Thoracic aorta (tissue), 2 donors: ENCODE measurements at regions not wholly inside any gene's neighbourhood (a gene's known extent, or its start where the extent isn't known, plus 50 kb on each side); places are given as distances from the start of the nearest gene placed in this dataset.

ENCODE experiments used
- ATAC-seq: fragments of 150-250 bp; one replicate; pipeline ENCODE4 v1.8.0; 2017; ENCODE audit warnings: low read depth; ENCODE audit not compliant: insufficient number of reproducible peaks, low FRiP score
- DNase-seq: peaks from one replicate; pipeline ENCODE4 v3.0.0-alpha.2; 2020; ENCODE audit warnings: low spot score
- H3K27ac ChIP-seq, 2 donors: fragments of 200-600 bp; sonication (generic); 1 replicate in 1 of 2; 2 replicates in 1 of 2; pipeline ENCODE4 v1.5.1; 2016; ENCODE audit warnings: mild to moderate bottlenecking in 2 of 2, moderate library complexity in 2 of 2
- H3K27me3 ChIP-seq: fragments of 200-600 bp; sonication (generic); replicated peaks from 2 replicates; pipeline ENCODE4 v1.6.0; 2016; ENCODE audit warnings: mild to moderate bottlenecking; ENCODE audit not compliant: insufficient read depth
- H3K36me3 ChIP-seq: fragments of 200-600 bp; sonication (generic); one replicate; pipeline ENCODE4 v1.5.1; 2016
- H3K4me1 ChIP-seq, 2 donors: fragments of 200-600 bp; sonication (generic); 1 replicate in 1 of 2; 2 replicates in 1 of 2; pipeline versions ENCODE4 v1.5.1 to v1.6.0; 2016; ENCODE audit warnings: low read depth in 2 of 2, mild to moderate bottlenecking in 1 of 2; ENCODE audit not compliant: control insufficient read depth in 1 of 2
- H3K4me3 ChIP-seq: fragments of 200-600 bp; sonication (generic); 2 replicates; pipeline ENCODE4 v1.5.1; 2016; ENCODE audit warnings: mild to moderate bottlenecking
- H3K9me3 ChIP-seq: fragments of 200-600 bp; sonication (generic); 2 replicates; pipeline ENCODE4 v1.5.1; 2016
- CTCF ChIP-seq: fragments of 200-600 bp; sonication (generic); IDR thresholded peaks from one replicate; pipeline ENCODE4 v1.5.1; 2019; ENCODE audit warnings: antibody characterized with exemption

- H3K27ac ChIP-seq = no peak overlapping the region
- ATAC-seq = no peak
Observed at GRCh38 chr4:158459085-158459820, 62.4 kb upstream of the RXFP1 start.

GRCh38 chr4:158461336-158461735 is 60.3 kb upstream of the RXFP1 start:
- Histone ChIP-seq H3K27ac (no peak overlapping the region), H3K27me3 (no peaks in the 10 kb centered on the region), H3K9me3 (no peaks in the 10 kb centered on the region), H3K4me1 (no peaks in the 10 kb centered on the region), H3K4me3 (no peak overlapping the region), H3K36me3 (no peaks in the 10 kb centered on the region)
- TF ChIP-seq CTCF = no peak
- DNase-seq = no peak
- ATAC-seq = no peak

More at GRCh38 chr4:158459085-158459820, 62.4 kb upstream of the RXFP1 start:
- no peaks in the 10 kb centered on the region for H3K4me1 ChIP-seq
- no peaks in the 10 kb centered on the region for H3K9me3 ChIP-seq
- DNase-seq = no peak
- no peaks in the 10 kb centered on the region for H3K27me3 ChIP-seq
- no peaks in the 10 kb centered on the region for H3K36me3 ChIP-seq
- TF ChIP-seq CTCF = no peak
- no peak overlapping the region for H3K4me3 ChIP-seq

- H3K36me3 ChIP-seq = no peaks in the 10 kb centered on the region
- no peak overlapping the region for H3K27ac ChIP-seq
- no peak overlapping the region for H3K4me3 ChIP-seq
- no peak for ATAC-seq
- no peaks in the 10 kb centered on the region for H3K4me1 ChIP-seq
- no peaks in the 10 kb centered on the region for H3K9me3 ChIP-seq
- no peak for TF ChIP-seq CTCF
- DNase-seq = no peak
- H3K27me3 ChIP-seq = no peaks in the 10 kb centered on the region
Observed at GRCh38 chr4:158462611-158463010, 59.1 kb upstream of the RXFP1 start.
